ENCODE measurements at regions not wholly inside any gene's neighbourhood (a gene's known extent, or its start where the extent isn't known, plus 50 kb on each side); places are given as distances from the start of the nearest gene placed in this dataset.

DNA sequence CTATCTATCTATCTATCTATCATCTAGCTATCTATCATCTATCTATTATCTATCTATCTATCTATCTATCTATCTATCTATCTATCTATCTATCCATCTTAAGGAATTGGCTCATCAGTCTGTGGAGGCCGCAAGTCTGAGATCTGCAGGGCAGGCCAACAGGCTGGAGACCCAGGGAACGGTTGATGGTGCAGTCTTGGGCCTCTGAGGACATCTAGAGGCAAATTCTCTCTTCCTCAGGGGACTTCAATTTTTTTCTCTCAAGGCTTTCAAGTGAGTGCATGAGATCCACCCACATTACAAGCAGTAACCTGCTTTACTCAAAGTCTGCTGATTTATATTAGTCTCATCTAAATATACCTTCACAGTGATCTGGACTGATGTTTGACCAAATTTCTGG, 197.0 kb downstream of the GLRX3 start:
- no peaks in the 10 kb centered on the region for H3K9me3 ChIP-seq
- no peaks in the 10 kb centered on the region for H3K4me1 ChIP-seq
- H3K27me3 ChIP-seq, result no peaks in the 10 kb centered on the region
- TF ChIP-seq CTCF (IDR thresholded peaks at IDR 0.05), result no peak
- TF ChIP-seq POLR2A (IDR thresholded peaks at IDR 0.05), result no peak
- no peaks in the 10 kb centered on the region for H3K36me3 ChIP-seq
- no peak overlapping the region for H3K4me3 ChIP-seq
- no peak overlapping the region for H3K27ac ChIP-seq
- DNase-seq, result no peak
- intact Hi-C loops (cut with DNase I; ENCODE audit: low total_unique reads), result no loop called here

- Histone ChIP-seq H3K9me3 (no peaks in the 10 kb centered on the region), H3K4me1 (no peaks in the 10 kb centered on the region), H3K36me3 (no peaks in the 10 kb centered on the region), H3K4me3 (no peak overlapping the region), H3K27me3 (no peaks in the 10 kb centered on the region), H3K27ac (no peak overlapping the region)
- no peak for DNase-seq
- intact Hi-C loops (cut with DNase I; ENCODE audit: low total_unique reads), result no loop called here
- no peak for TF ChIP-seq CTCF (IDR thresholded peaks at IDR 0.05)
- no peak for TF ChIP-seq POLR2A (IDR thresholded peaks at IDR 0.05)
Observed at GRCh38 chr10:130335336-130335735, 199.1 kb downstream of the GLRX3 start.

DNA sequence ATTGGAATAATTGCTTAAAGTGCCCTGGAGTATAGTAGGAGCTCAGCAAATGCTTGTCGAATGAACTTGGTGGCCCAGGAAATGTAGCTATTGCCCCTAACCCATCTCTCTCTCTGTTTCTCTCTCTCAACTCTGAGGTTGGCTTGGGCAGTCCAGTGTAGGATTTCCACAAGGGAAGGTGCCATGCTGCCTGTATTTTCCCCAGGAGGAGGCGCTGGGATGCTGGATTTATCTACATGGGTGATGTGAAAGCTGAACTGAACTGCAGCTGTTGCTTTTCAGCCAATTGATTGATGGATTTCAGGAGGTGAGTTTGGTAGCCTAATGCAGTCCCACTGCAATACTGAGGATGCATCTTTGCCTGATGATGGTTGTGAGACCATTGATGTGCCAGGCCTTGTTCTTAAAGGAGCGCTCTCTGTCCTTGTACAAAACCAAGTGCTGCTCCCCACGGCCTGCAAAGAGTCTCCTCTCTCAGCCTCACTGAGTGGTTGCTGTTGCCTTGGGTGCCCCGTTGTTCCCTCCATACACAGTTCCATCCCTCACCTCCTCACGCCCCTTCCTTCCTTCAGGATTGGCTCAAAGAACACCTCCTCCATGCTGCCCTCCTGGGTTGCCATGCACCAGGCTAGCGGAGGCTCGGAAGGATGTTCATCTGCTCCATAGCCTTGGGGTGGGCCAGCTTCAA, 200.6 kb downstream of the GLRX3 start:
- no peaks in the 10 kb centered on the region for H3K36me3 ChIP-seq
- intact Hi-C loops (cut with DNase I; ENCODE audit: low total_unique reads), result no loop called here
- no peak overlapping the region for H3K4me3 ChIP-seq
- H3K9me3 ChIP-seq, result no peaks in the 10 kb centered on the region
- H3K27me3 ChIP-seq, result no peaks in the 10 kb centered on the region
- DNase-seq, result no peak
- H3K27ac ChIP-seq, result no peak overlapping the region
- H3K4me1 ChIP-seq, result no peaks in the 10 kb centered on the region
- TF ChIP-seq POLR2A (IDR thresholded peaks at IDR 0.05), result no peak

- Histone ChIP-seq H3K4me3 (no peak overlapping the region), H3K27me3 (no peaks in the 10 kb centered on the region), H3K36me3 (no peaks in the 10 kb centered on the region), H3K9me3 (no peaks in the 10 kb centered on the region), H3K27ac (no peak overlapping the region), H3K4me1 (no peaks in the 10 kb centered on the region)
- no peak for TF ChIP-seq POLR2A (IDR thresholded peaks at IDR 0.05)
- TF ChIP-seq CTCF (IDR thresholded peaks at IDR 0.05), result no peak
- intact Hi-C loops (cut with DNase I; ENCODE audit: low total_unique reads), result no loop called here
- DNase-seq, result no peak
Observed at GRCh38 chr10:130337305-130337640, 201.1 kb downstream of the GLRX3 start.

DNA sequence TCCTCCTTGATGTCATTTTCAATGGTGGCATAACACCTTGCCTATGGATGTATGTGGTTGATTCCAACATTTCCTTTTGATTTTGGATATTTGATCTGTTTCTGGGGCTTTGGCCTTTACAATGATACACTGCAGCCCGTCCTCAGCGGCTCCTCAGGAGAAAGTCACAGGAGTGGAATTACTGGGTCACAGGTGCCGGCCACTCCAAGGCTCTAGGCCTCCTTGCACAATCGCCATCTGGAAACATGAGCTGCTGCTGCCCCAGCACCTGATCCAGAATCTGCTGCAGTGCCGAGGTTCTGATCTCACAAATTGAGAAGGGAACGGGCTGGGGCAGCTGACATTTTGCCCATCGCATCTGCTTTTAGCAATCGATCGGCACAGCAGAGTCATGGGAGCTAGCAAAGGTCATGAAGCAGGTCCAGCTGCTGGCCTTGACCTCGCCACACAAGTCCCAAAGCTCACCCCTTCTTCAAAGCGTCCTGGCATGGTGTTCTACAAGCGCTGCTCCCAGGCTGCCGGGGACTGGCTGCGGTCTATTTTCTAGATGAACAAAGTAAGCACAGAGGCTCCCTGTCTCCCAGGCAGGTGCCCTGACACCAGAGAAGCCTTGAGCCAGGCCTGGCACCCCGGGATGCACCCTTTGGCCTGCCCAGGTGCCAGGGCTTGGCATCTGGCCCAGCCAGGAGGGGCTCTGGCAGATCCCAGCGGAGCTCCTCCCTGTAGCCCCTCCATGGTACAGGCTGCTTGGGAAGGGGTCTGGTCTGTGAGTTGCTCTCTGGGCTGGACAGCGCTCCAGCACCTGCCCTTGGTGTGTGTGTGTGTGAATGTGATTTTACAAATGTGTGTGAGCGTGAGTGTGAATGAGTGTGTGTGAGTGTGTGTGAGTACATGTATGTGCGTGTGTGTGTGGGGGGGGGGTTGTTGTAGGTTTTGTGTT, 201.8 kb downstream of the GLRX3 start:
- Histone ChIP-seq H3K4me3 (no peak overlapping the region), H3K9me3 (no peaks in the 10 kb centered on the region), H3K36me3 (no peaks in the 10 kb centered on the region), H3K27me3 (no peaks in the 10 kb centered on the region), H3K4me1 (no peaks in the 10 kb centered on the region), H3K27ac (no peak overlapping the region)
- intact Hi-C loops (cut with DNase I; ENCODE audit: low total_unique reads), result no loop called here
- no peak for TF ChIP-seq POLR2A (IDR thresholded peaks at IDR 0.05)
- TF ChIP-seq CTCF (IDR thresholded peaks at IDR 0.05), result no peak
- DNase-seq, result no peak
